GM20000 (cell line): ENCODE measurements at regions not wholly inside any gene's neighbourhood (a gene's known extent, or its start where the extent isn't known, plus 50 kb on each side); places are given as distances from the start of the nearest gene placed in this dataset.

Experiments
- DNase-seq: peaks from one replicate; pipeline ENCODE4 v3.0.0; 2012; ENCODE audit warnings: low spot score
- TF ChIP-seq, protein P1 (sequence below): IDR thresholded peaks from 2 replicates; pipeline ENCODE4 v1.5.1; 2012; ENCODE audit warnings: mild to moderate bottlenecking, control low read depth; ENCODE audit errors: extremely low read depth, missing control alignments

DNA sequence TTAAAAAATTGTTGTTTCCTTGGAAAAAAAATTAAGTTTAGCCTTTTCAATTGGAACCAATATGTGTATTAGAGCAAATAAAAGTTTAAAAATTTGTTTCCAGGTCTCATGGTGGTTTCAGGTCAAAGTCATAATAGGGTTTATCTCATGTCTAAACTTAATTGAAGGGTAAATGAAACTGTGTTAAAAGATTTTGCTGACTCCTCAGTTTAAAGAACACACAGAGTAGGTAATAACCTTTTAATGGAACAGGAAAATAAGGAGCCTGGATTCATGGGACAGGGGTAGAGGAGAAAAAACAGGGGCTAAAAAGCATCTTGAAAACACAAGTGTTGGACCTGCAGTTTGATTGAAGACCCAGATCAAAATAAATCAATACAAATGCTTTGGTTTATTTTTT, 190.6 kb downstream of the MFSD1 start:
- TF ChIP-seq, protein P1, sequence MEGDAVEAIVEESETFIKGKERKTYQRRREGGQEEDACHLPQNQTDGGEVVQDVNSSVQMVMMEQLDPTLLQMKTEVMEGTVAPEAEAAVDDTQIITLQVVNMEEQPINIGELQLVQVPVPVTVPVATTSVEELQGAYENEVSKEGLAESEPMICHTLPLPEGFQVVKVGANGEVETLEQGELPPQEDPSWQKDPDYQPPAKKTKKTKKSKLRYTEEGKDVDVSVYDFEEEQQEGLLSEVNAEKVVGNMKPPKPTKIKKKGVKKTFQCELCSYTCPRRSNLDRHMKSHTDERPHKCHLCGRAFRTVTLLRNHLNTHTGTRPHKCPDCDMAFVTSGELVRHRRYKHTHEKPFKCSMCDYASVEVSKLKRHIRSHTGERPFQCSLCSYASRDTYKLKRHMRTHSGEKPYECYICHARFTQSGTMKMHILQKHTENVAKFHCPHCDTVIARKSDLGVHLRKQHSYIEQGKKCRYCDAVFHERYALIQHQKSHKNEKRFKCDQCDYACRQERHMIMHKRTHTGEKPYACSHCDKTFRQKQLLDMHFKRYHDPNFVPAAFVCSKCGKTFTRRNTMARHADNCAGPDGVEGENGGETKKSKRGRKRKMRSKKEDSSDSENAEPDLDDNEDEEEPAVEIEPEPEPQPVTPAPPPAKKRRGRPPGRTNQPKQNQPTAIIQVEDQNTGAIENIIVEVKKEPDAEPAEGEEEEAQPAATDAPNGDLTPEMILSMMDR, result no peak
- no peak for DNase-seq

DNA sequence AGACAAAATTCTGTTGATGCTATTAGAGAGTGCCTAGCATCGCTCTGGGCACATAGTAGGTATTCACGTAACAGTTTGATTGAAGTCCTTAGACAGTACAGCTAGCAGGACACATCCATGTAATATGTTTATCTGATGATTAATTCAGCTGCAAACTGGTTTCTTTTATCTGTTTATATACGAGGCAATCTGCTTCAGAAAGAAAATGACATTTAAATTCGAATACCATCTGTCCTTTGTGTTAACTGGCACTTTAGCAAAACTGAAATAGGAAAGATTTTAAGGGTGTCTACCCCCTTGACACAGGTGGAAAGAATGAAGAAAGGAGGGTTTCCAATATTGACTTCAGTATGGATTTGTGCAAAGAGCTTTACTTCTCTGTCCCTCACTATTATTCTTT, 192.5 kb downstream of the MFSD1 start:
- DNase-seq, result no peak
- TF ChIP-seq, protein P1, result no peak

- TF ChIP-seq, protein P1, result no peak
- DNase-seq, result no peak
These were observed 199.9 kb downstream of the MFSD1 start for GRCh38 chr3:159001711-159002110.

DNA sequence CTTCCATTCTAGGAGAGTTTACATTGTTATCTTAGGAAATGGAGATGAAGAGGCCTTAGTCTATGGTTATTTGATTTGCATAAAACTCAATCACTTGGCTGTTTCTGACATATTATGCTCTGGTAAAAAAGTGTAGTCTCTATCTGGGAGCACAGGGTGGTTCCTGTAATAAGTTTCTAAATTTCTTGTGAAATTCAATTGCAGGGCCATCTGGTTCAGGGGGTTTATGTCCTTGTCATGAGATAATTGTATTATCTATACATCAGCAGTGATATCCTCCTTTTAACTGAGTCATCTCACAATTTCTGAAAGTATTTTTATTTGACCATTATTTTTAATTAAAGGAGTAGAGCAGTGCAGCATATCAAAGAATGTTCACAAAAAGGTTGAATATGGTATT, 203.3 kb downstream of the MFSD1 start:
- no peak for DNase-seq
- TF ChIP-seq, protein P1, result no peak

GRCh38 chr3:159007331-159007730, 205.5 kb downstream of the MFSD1 start:
- TF ChIP-seq, protein P1, result no peak
- no peak for DNase-seq

GRCh38 chr3:159008401-159008800, 206.5 kb downstream of the MFSD1 start:
- DNase-seq, result no peak
- TF ChIP-seq, protein P1, result no peak

GRCh38 chr3:159018341-159018740, 216.5 kb downstream of the MFSD1 start:
- TF ChIP-seq, protein P1, result no peak
- DNase-seq, result no peak
